ENCODE measurements at regions not wholly inside any gene's neighbourhood (a gene's known extent, or its start where the extent isn't known, plus 50 kb on each side); places are given as distances from the start of the nearest gene placed in this dataset.

- DNase-seq, result no peak
Measured at GRCh38 chr9:136597141-136597885, 51.5 kb upstream of the NOTCH1 start.

- no peak for DNase-seq
Measured at GRCh38 chr9:136596630-136597031, 50.8 kb upstream of the NOTCH1 start.

GRCh38 chr9:136596217-136596616 lies 50.4 kb upstream of the NOTCH1 start:
- no peak for DNase-seq

- DNase-seq, result no peak
Measured at GRCh38 chr9:136595245-136596153, 49.7 kb upstream of the NOTCH1 start.

Data from NCI-H1092 (cell line).